Subcutaneous abdominal adipose tissue (tissue), 5 donors: ENCODE measurements at regions not wholly inside any gene's neighbourhood (a gene's known extent, or its start where the extent isn't known, plus 50 kb on each side); places are given as distances from the start of the nearest gene placed in this dataset.

Source experiments
- H3K27ac ChIP-seq: one replicate; pipeline ENCODE4 v1.7.0; 2013; ENCODE audit warnings: low read depth, mild to moderate bottlenecking, inconsistent platforms, low read length, moderate library complexity
- H3K27me3 ChIP-seq, 5 donors: one replicate each; pipeline ENCODE4 v1.7.0; 2013; ENCODE audit warnings: low read length in 5 of 5, inconsistent platforms in 1 of 5; ENCODE audit not compliant: control insufficient read depth in 5 of 5, insufficient read depth in 4 of 5
- H3K36me3 ChIP-seq, 5 donors: one replicate each; pipeline ENCODE4 v1.7.0; 2013; ENCODE audit warnings: low read length in 5 of 5; ENCODE audit not compliant: control insufficient read depth in 5 of 5, insufficient read depth in 5 of 5
- H3K4me1 ChIP-seq, 5 donors: one replicate each; pipeline ENCODE4 v1.7.0; 2013; ENCODE audit warnings: low read length in 5 of 5, mild to moderate bottlenecking in 3 of 5, moderate library complexity in 1 of 5; ENCODE audit not compliant: control insufficient read depth in 5 of 5, insufficient read depth in 5 of 5
- H3K4me3 ChIP-seq, 5 donors: one replicate each; pipeline ENCODE4 v1.7.0; 2013; ENCODE audit warnings: low read length in 5 of 5, low read depth in 1 of 5
- H3K9ac ChIP-seq, 5 donors: one replicate each; pipeline ENCODE4 v1.7.0; 2013; ENCODE audit warnings: low read length in 5 of 5, mild to moderate bottlenecking in 4 of 5, moderate library complexity in 3 of 5
- H3K9me3 ChIP-seq, 5 donors: one replicate each; pipeline ENCODE4 v1.7.0; 2013; ENCODE audit warnings: low read length in 5 of 5; ENCODE audit not compliant: control insufficient read depth in 5 of 5
- donor health status: healthy.
- donor health status: healthy.
- donor health status: healthy.
- donor health status: healthy.
- donor health status: healthy.

GRCh38 chr4:4677556-4678522 lies 136.0 kb upstream of the STX18 start:
- no peak overlapping the region for H3K27ac ChIP-seq
- no peaks in the 10 kb centered on the region for H3K9me3 ChIP-seq
- H3K4me1 ChIP-seq: peaks cover 0 to 13% (median 5%) of the 10 kb centered on the region in 5 donors
- no peaks in the 10 kb centered on the region for H3K27me3 ChIP-seq
- no peaks in the 10 kb centered on the region for H3K36me3 ChIP-seq
- peak overlapping the region in 1 of 5 donors; percentile 37 for H3K9ac ChIP-seq
- H3K4me3 ChIP-seq: peak overlapping the region; percentile 4 to 53 (median 29)

GRCh38 chr4:4675641-4676040 lies 133.8 kb upstream of the STX18 start:
- Histone ChIP-seq H3K36me3 (no peaks in the 10 kb centered on the region), H3K4me1 (peaks cover 0 to 13% (median 5%) of the 10 kb centered on the region in 5 donors), H3K4me3 (no peak overlapping the region), H3K9me3 (no peaks in the 10 kb centered on the region), H3K27ac (no peak overlapping the region), H3K27me3 (no peaks in the 10 kb centered on the region), H3K9ac (no peak overlapping the region)

- no peak overlapping the region for H3K27ac ChIP-seq
- H3K9me3 ChIP-seq: no peaks in the 10 kb centered on the region
- no peaks in the 10 kb centered on the region for H3K36me3 ChIP-seq
- H3K4me1 ChIP-seq: peaks cover 0 to 13% (median 5%) of the 10 kb centered on the region in 5 donors
- H3K27me3 ChIP-seq: no peaks in the 10 kb centered on the region
- H3K9ac ChIP-seq: no peak overlapping the region
- no peak overlapping the region for H3K4me3 ChIP-seq
Measured at GRCh38 chr4:4675051-4675581, 133.3 kb upstream of the STX18 start.

- Histone ChIP-seq H3K4me3 (no peak overlapping the region), H3K9me3 (no peaks in the 10 kb centered on the region), H3K9ac (no peak overlapping the region), H3K36me3 (no peaks in the 10 kb centered on the region), H3K27ac (no peak overlapping the region), H3K27me3 (no peaks in the 10 kb centered on the region), H3K4me1 (peaks cover 0 to 17% (median 11%) of the 10 kb centered on the region in 5 donors)
Measured at GRCh38 chr4:4673070-4673469, 131.2 kb upstream of the STX18 start.

- peaks cover 0 to 15% (median 7%) of the 10 kb centered on the region in 5 donors for H3K4me1 ChIP-seq
- H3K9me3 ChIP-seq: no peaks in the 10 kb centered on the region
- H3K27me3 ChIP-seq: no peaks in the 10 kb centered on the region
- no peaks in the 10 kb centered on the region for H3K36me3 ChIP-seq
- H3K4me3 ChIP-seq: no peak overlapping the region
- H3K9ac ChIP-seq: no peak overlapping the region
- H3K27ac ChIP-seq: no peak overlapping the region
Measured at GRCh38 chr4:4672402-4672801, 130.6 kb upstream of the STX18 start.

- Histone ChIP-seq H3K36me3 (no peaks in the 10 kb centered on the region), H3K4me1 (peaks cover 0 to 19% (median 9%) of the 10 kb centered on the region in 5 donors), H3K27ac (no peak overlapping the region), H3K9me3 (no peaks in the 10 kb centered on the region), H3K9ac (no peak overlapping the region), H3K27me3 (no peaks in the 10 kb centered on the region), H3K4me3 (no peak overlapping the region)
Measured at GRCh38 chr4:4671774-4672349, 130.0 kb upstream of the STX18 start.

GRCh38 chr4:4670869-4671268 lies 129.0 kb upstream of the STX18 start:
- H3K9me3 ChIP-seq: no peaks in the 10 kb centered on the region
- peaks cover 0 to 22% (median 9%) of the 10 kb centered on the region in 5 donors for H3K4me1 ChIP-seq
- H3K27me3 ChIP-seq: no peaks in the 10 kb centered on the region
- no peak overlapping the region for H3K9ac ChIP-seq
- H3K4me3 ChIP-seq: no peak overlapping the region
- no peak overlapping the region for H3K27ac ChIP-seq
- H3K36me3 ChIP-seq: no peaks in the 10 kb centered on the region

- Histone ChIP-seq H3K27ac (no peak overlapping the region), H3K4me1 (peaks cover 0 to 22% (median 9%) of the 10 kb centered on the region in 5 donors), H3K9me3 (no peaks in the 10 kb centered on the region), H3K36me3 (no peaks in the 10 kb centered on the region), H3K4me3 (no peak overlapping the region), H3K9ac (peak overlapping the region in 1 of 5 donors; percentile 5), H3K27me3 (no peaks in the 10 kb centered on the region)
Measured at GRCh38 chr4:4668355-4669210, 126.7 kb upstream of the STX18 start.

GRCh38 chr4:4667622-4668081 lies 125.8 kb upstream of the STX18 start:
- H3K27me3 ChIP-seq: no peaks in the 10 kb centered on the region
- H3K9ac ChIP-seq: no peak overlapping the region
- peaks cover 0 to 22% (median 9%) of the 10 kb centered on the region in 5 donors for H3K4me1 ChIP-seq
- no peaks in the 10 kb centered on the region for H3K36me3 ChIP-seq
- no peaks in the 10 kb centered on the region for H3K9me3 ChIP-seq
- H3K27ac ChIP-seq: no peak overlapping the region
- H3K4me3 ChIP-seq: peak overlapping the region in 3 of 5 donors; percentile 8 to 48 (median 42)
